A673 (cell line): ENCODE measurements at regions not wholly inside any gene's neighbourhood (a gene's known extent, or its start where the extent isn't known, plus 50 kb on each side); places are given as distances from the start of the nearest gene placed in this dataset.
"Not testable (repeated sequence)": the region's sequence is repeated elsewhere in the genome, so short reads cannot be mapped to it uniquely, and the experiment has no call there.

Experiments used
- CTCF ChIP-seq: fragments of 300-800, 200-600 bp; sonication (generic); conservative IDR thresholded peaks from 2 replicates; pipeline ENCODE4 v1.5.1; 2017; ENCODE audit warnings: low read depth, mild to moderate bottlenecking, antibody characterized with exemption, low read length, moderate library complexity, mixed read lengths
- EZH2 ChIP-seq: fragments of 200-600 bp; sonication (generic); IDR thresholded peaks from 2 replicates; pipeline ENCODE4 v1.6.1; 2017; ENCODE audit warnings: borderline replicate concordance, low read depth, mild to moderate bottlenecking, mixed read lengths, antibody characterized with exemption, low read length; ENCODE audit not compliant: poor library complexity, severe bottlenecking

GRCh38 chr2:89814359-89814758, 1122.9 kb downstream of the RPIA start:
- not testable (repeated sequence) for TF ChIP-seq EZH2, CTCF
